GM10266 (cell line): ENCODE measurements at regions not wholly inside any gene's neighbourhood (a gene's known extent, or its start where the extent isn't known, plus 50 kb on each side); places are given as distances from the start of the nearest gene placed in this dataset.

Experiments
- DNase-seq: peaks from one replicate; pipeline ENCODE4 v3.0.0; 2012; ENCODE audit errors: extremely low spot score
- CTCF ChIP-seq: IDR thresholded peaks from 2 replicates; pipeline ENCODE4 v1.5.1; 2012; ENCODE audit warnings: mild to moderate bottlenecking, low read depth; ENCODE audit not compliant: control insufficient read depth, insufficient read depth; ENCODE audit errors: missing control alignments

GRCh38 chr12:58086930-58087329, 145.6 kb downstream of the ATP23 start:
- no peak for DNase-seq
- TF ChIP-seq CTCF, result no peak

GRCh38 chr12:58087423-58088127, 146.2 kb downstream of the ATP23 start:
- DNase-seq, result no peak
- TF ChIP-seq CTCF, result no peak

- DNase-seq, result no peak
- no peak for TF ChIP-seq CTCF
Observed at GRCh38 chr12:58089588-58089987, 148.2 kb downstream of the ATP23 start.

- TF ChIP-seq CTCF, result no peak
- no peak for DNase-seq
Observed at GRCh38 chr12:58090685-58091084, 149.3 kb downstream of the ATP23 start.

GRCh38 chr12:58095002-58095401, 153.6 kb downstream of the ATP23 start:
- DNase-seq, result no peak

GRCh38 chr12:58097741-58098140, 156.4 kb downstream of the ATP23 start:
- TF ChIP-seq CTCF, result no peak
- DNase-seq, result no peak

More at GRCh38 chr12:58095002-58095401, 153.6 kb downstream of the ATP23 start:
- no peak for TF ChIP-seq CTCF

GRCh38 chr12:58099476-58099875, 158.1 kb downstream of the ATP23 start:
- no peak for DNase-seq
- no peak for TF ChIP-seq CTCF
